ENCODE measurements at regions not wholly inside any gene's neighbourhood (a gene's known extent, or its start where the extent isn't known, plus 50 kb on each side); places are given as distances from the start of the nearest gene placed in this dataset. TPM values are rescaled to one million over a fixed set of nuclear protein-coding genes. Genes with fewer than 3 reads are reported as not detected.

Small RNAs in the stretch of these regions (small RNA-seq; reads per million reads assigned to genes)
- gene MTND5P4 (ENCODE audit: insufficient read depth, insufficient read length, low read depth, low replicate concordance) (not detected), gene SNORA75B (ENCODE audit: insufficient read depth, insufficient read length, low read depth, low replicate concordance) (not detected)
